ENCODE measurements at regions not wholly inside any gene's neighbourhood (a gene's known extent, or its start where the extent isn't known, plus 50 kb on each side); places are given as distances from the start of the nearest gene placed in this dataset.

- H3K27ac Mint-ChIP-seq (ENCODE audit: unreplicated experiment) = no peak overlapping the region
- H3K27me3 Mint-ChIP-seq (ENCODE audit: unreplicated experiment) = peaks cover under 1% of the 10 kb centered on the region
- H3K9me3 Mint-ChIP-seq (ENCODE audit: unreplicated experiment) = no peaks in the 10 kb centered on the region
Observed at GRCh38 chr4:165698272-165698671, 174.8 kb upstream of the TLL1 start.

GRCh38 chr4:165699055-165699454 lies 174.0 kb upstream of the TLL1 start:
- no peaks in the 10 kb centered on the region for H3K9me3 Mint-ChIP-seq (ENCODE audit: unreplicated experiment)
- H3K4me3 Mint-ChIP-seq (ENCODE audit: unreplicated experiment) = no peak overlapping the region
- no peaks in the 10 kb centered on the region for H3K36me3 Mint-ChIP-seq (ENCODE audit: unreplicated experiment)
- H3K4me1 Mint-ChIP-seq (ENCODE audit: low read depth, unreplicated experiment) = no peaks in the 10 kb centered on the region
- no peaks in the 10 kb centered on the region for H3K27me3 Mint-ChIP-seq (ENCODE audit: unreplicated experiment)
- H3K27ac Mint-ChIP-seq (ENCODE audit: unreplicated experiment) = no peak overlapping the region
- no peak for DNase-seq
- no peak for TF ChIP-seq CTCF (IDR thresholded peaks at IDR 0.05; ENCODE audit: partially characterized antibody, unreplicated experiment)

More at GRCh38 chr4:165698272-165698671, 174.8 kb upstream of the TLL1 start:
- Mint-ChIP-seq H3K4me3 (ENCODE audit: unreplicated experiment) (no peak overlapping the region), H3K36me3 (ENCODE audit: unreplicated experiment) (no peaks in the 10 kb centered on the region), H3K4me1 (ENCODE audit: low read depth, unreplicated experiment) (no peaks in the 10 kb centered on the region)
- no peak for DNase-seq
- TF ChIP-seq CTCF (IDR thresholded peaks at IDR 0.05; ENCODE audit: partially characterized antibody, unreplicated experiment) = no peak

- no peak for TF ChIP-seq CTCF (IDR thresholded peaks at IDR 0.05; ENCODE audit: partially characterized antibody, unreplicated experiment)
- no peak for DNase-seq
- Mint-ChIP-seq H3K36me3 (ENCODE audit: unreplicated experiment) (no peaks in the 10 kb centered on the region), H3K4me1 (ENCODE audit: low read depth, unreplicated experiment) (no peaks in the 10 kb centered on the region), H3K27ac (ENCODE audit: unreplicated experiment) (no peak overlapping the region), H3K27me3 (ENCODE audit: unreplicated experiment) (no peaks in the 10 kb centered on the region), H3K9me3 (ENCODE audit: unreplicated experiment) (peaks cover 2% of the 10 kb centered on the region), H3K4me3 (ENCODE audit: unreplicated experiment) (no peak overlapping the region)
Observed at GRCh38 chr4:165700855-165701254, 172.2 kb upstream of the TLL1 start.

- Mint-ChIP-seq H3K4me1 (ENCODE audit: low read depth, unreplicated experiment) (no peaks in the 10 kb centered on the region), H3K36me3 (ENCODE audit: unreplicated experiment) (no peaks in the 10 kb centered on the region), H3K4me3 (ENCODE audit: unreplicated experiment) (no peak overlapping the region), H3K27me3 (ENCODE audit: unreplicated experiment) (peaks cover 2% of the 10 kb centered on the region), H3K9me3 (ENCODE audit: unreplicated experiment) (peaks cover 2% of the 10 kb centered on the region), H3K27ac (ENCODE audit: unreplicated experiment) (no peak overlapping the region)
- no peak for DNase-seq
- TF ChIP-seq CTCF (IDR thresholded peaks at IDR 0.05; ENCODE audit: partially characterized antibody, unreplicated experiment) = no peak
Observed at GRCh38 chr4:165707128-165707527, 165.9 kb upstream of the TLL1 start.

- Mint-ChIP-seq H3K9me3 (ENCODE audit: unreplicated experiment) (peaks cover 2% of the 10 kb centered on the region), H3K36me3 (ENCODE audit: unreplicated experiment) (no peaks in the 10 kb centered on the region), H3K27ac (ENCODE audit: unreplicated experiment) (no peak overlapping the region), H3K4me1 (ENCODE audit: low read depth, unreplicated experiment) (no peaks in the 10 kb centered on the region), H3K4me3 (ENCODE audit: unreplicated experiment) (no peak overlapping the region), H3K27me3 (ENCODE audit: unreplicated experiment) (peaks cover 2% of the 10 kb centered on the region)
- no peak for TF ChIP-seq CTCF (IDR thresholded peaks at IDR 0.05; ENCODE audit: partially characterized antibody, unreplicated experiment)
- DNase-seq = no peak
Observed at GRCh38 chr4:165709516-165709915, 163.5 kb upstream of the TLL1 start.
